Calu3 (cell line): ENCODE measurements at regions not wholly inside any gene's neighbourhood (a gene's known extent, or its start where the extent isn't known, plus 50 kb on each side); places are given as distances from the start of the nearest gene placed in this dataset.

ENCODE experiments used
- BruUV-seq: library from RNA; stranded (reverse); fragments of 400-500 nt; replicated peaks from 2 replicates; lab custom pipeline; 2021; lab: Mats Ljungman, UMichigan
- CTCF ChIA-PET: fragments of 300-600 bp; sonication (Branson Sonifier 250); formaldehyde crosslinking; loops from one replicate; lab custom pipeline; 2022; ENCODE audit warnings: antibody characterized with exemption; lab: Charles Lee
- DNase-seq: peaks from one replicate; pipeline ENCODE4 v3.0.0; 2022
- H3K27ac Mint-ChIP-seq: one replicate; pipeline ENCODE4 v1.8.0; 2022; ENCODE audit warnings: mixed read lengths; ENCODE audit not compliant: unreplicated experiment
- H3K27me3 Mint-ChIP-seq: one replicate; pipeline ENCODE4 v1.8.0; 2022; ENCODE audit warnings: mixed read lengths; ENCODE audit not compliant: unreplicated experiment
- H3K36me3 Mint-ChIP-seq: one replicate; pipeline ENCODE4 v1.8.0; 2022; ENCODE audit warnings: mild to moderate bottlenecking, moderate library complexity, mixed read lengths; ENCODE audit not compliant: insufficient read depth, unreplicated experiment
- H3K4me1 Mint-ChIP-seq: one replicate; pipeline ENCODE4 v1.8.0; 2022; ENCODE audit warnings: mild to moderate bottlenecking, low read depth, mixed read lengths; ENCODE audit not compliant: unreplicated experiment
- H3K4me3 Mint-ChIP-seq: one replicate; pipeline ENCODE4 v1.8.0; 2022; ENCODE audit warnings: mild to moderate bottlenecking, low read depth, moderate library complexity, mixed read lengths; ENCODE audit not compliant: unreplicated experiment
- H3K9me3 Mint-ChIP-seq: one replicate; pipeline ENCODE4 v1.8.0; 2022; ENCODE audit warnings: low read depth, mixed read lengths; ENCODE audit not compliant: unreplicated experiment
- CTCF ChIP-seq: fragments of 200-600 bp; IDR thresholded peaks from one replicate; pipeline ENCODE4 v1.8.0; 2022; ENCODE audit warnings: antibody characterized with exemption; ENCODE audit not compliant: unreplicated experiment
- intact Hi-C: fragments of 100-400 bp; cut with micrococcal nuclease; formaldehyde crosslinking; loops from one replicate; pipeline ENCODE4 v1.10.0; 2022; ENCODE audit not compliant: unreplicated experiment

DNA sequence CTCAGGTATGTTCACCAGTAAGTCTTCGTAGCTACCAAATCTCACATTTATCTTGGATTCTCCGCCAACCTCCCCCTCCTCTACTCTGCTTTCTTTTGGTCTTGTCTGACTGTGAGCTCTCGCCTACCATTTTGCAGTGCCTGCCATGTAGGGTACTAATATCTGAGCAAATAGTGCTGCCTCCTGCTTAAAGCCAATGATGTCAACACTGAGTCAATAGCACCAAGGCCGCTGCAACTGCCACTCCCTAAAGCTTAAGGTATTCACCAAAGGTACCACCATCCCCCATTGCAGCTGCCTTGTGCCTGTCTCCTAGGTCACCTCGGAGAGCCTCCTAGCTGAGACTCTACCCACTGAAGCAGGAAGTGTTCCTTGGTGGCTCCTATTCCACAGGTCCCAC lies 114.8 kb upstream of the FUT8 start:
- H3K27me3 Mint-ChIP-seq: no peaks in the 10 kb centered on the region
- CTCF ChIA-PET: interaction anchor here (0.6 kb wide), 2 partner anchors 12 to 25 kb away, joined by 4 to 6 read pairs; no protein-coding TSS in a partner anchor
- peaks cover 54% of the 10 kb centered on the region for H3K4me1 Mint-ChIP-seq
- no peak overlapping the region for H3K4me3 Mint-ChIP-seq
- peaks cover 16% of the 10 kb centered on the region for H3K36me3 Mint-ChIP-seq
- no TSS peak for BruUV-seq
- TF ChIP-seq CTCF: no peak
- H3K9me3 Mint-ChIP-seq: no peaks in the 10 kb centered on the region
- H3K27ac Mint-ChIP-seq: peak overlapping the region; percentile 78
- intact Hi-C loops: loop anchor here (2.0 kb wide), 1 partner anchor 39 kb away; no protein-coding TSS in a partner anchor
- DNase-seq: peak; percentile 68

DNA sequence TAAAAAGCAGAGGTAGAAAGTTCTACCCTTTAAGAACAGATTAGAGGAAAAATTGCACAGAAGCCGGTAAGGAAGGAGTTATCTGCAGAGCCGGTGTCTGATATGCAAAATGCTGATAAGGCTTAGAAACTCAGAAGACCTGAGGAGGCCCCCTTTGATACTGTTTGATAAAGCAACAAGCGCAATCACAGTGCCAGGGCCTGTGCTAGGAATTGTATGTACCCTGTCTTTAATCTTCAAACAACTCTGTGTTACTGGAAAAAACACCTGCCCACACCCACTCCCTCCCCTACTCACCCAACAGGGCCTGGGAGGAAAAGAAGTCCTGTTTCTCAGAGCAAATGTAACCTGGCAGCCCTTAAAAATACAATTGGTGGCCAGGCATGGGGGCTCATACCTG lies 112.7 kb upstream of the FUT8 start:
- no peak for DNase-seq

GRCh38 chr14:65301862-65302539 lies 110.5 kb upstream of the FUT8 start:
- DNase-seq: no peak
- CTCF ChIA-PET: interaction anchor here (1.0 to 1.3 kb wide), 2 partner anchors 46 to 51 kb away, joined by 3 read pairs; no protein-coding TSS in a partner anchor
- BruUV-seq: no TSS peak
- peak overlapping the region; percentile 2 for H3K4me3 Mint-ChIP-seq
- no peak for TF ChIP-seq CTCF
- H3K27ac Mint-ChIP-seq: peak overlapping the region; percentile 83
- no peaks in the 10 kb centered on the region for H3K9me3 Mint-ChIP-seq
- H3K36me3 Mint-ChIP-seq: peaks cover 22% of the 10 kb centered on the region
- intact Hi-C loops: loop anchor here (2.0 to 5.0 kb wide), 3 partner anchors 55 to 125 kb away; no protein-coding TSS in a partner anchor
- no peaks in the 10 kb centered on the region for H3K27me3 Mint-ChIP-seq
- H3K4me1 Mint-ChIP-seq: peaks cover 71% of the 10 kb centered on the region

More for the DNA sequence above, 112.7 kb upstream of the FUT8 start:
- Mint-ChIP-seq H3K36me3 (peaks cover 22% of the 10 kb centered on the region), H3K9me3 (no peaks in the 10 kb centered on the region), H3K4me3 (no peak overlapping the region), H3K27ac (no peak overlapping the region), H3K4me1 (peaks cover 68% of the 10 kb centered on the region), H3K27me3 (no peaks in the 10 kb centered on the region)
- TF ChIP-seq CTCF: no peak
- intact Hi-C loops: loop anchor here (2.0 to 5.0 kb wide), 2 partner anchors 41 to 123 kb away; no protein-coding TSS in a partner anchor
- BruUV-seq: no TSS peak
- CTCF ChIA-PET: interaction anchor here (1.4 kb wide), 1 partner anchor 115 kb away, joined by 6 read pairs; no protein-coding TSS in a partner anchor

DNA sequence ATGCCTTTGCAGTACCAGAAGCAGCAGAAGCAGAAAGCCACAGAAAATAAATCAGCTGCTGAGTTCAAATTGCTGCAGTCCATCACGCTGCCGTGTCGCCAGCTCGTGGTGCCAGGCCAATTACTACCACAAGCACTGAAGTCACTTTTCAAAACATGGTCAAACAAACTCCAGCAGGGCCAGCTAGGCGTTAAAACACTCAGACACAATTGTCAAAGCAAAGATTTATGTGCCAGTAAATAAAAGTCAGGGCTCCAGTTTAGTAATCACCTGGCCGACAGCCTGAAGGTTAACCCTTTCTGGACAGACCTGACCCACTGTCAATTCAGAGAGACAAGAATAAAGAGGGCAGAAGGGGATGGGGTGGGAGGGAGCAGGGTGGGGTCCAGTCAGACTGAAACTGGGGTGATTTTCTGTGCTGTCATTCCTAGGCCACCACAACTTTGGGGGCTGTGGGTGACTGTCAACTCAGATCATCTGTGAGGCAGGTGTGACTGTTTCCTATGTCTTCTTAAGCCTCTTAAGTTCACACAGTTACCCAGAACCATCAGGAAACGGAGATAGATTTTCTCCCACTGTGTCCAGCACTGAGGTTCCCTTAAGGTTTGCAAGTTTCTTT lies 109.8 kb upstream of the FUT8 start:
- Mint-ChIP-seq H3K9me3 (no peaks in the 10 kb centered on the region), H3K4me3 (peak overlapping the region; percentile 2), H3K4me1 (peaks cover 64% of the 10 kb centered on the region), H3K27me3 (no peaks in the 10 kb centered on the region), H3K36me3 (peaks cover 17% of the 10 kb centered on the region), H3K27ac (peak overlapping the region; percentile 83)
- BruUV-seq: no TSS peak
- CTCF ChIA-PET: interaction anchor here (1.0 to 1.1 kb wide), 3 partner anchors 12 to 109 kb away, joined by 3 read pairs; no protein-coding TSS in a partner anchor
- no peak for TF ChIP-seq CTCF
- intact Hi-C loops: loop anchor here (2.0 to 5.0 kb wide), 3 partner anchors 54 to 125 kb away; no protein-coding TSS in a partner anchor
- no peak for DNase-seq
